ENCODE measurements at regions not wholly inside any gene's neighbourhood (a gene's known extent, or its start where the extent isn't known, plus 50 kb on each side); places are given as distances from the start of the nearest gene placed in this dataset.

- no peak for TF ChIP-seq CTCF (IDR thresholded peaks at IDR 0.05)
- Mint-ChIP-seq H3K9me3 (ENCODE audit: unreplicated experiment) (peaks cover 16% of the 10 kb centered on the region), H3K4me1 (ENCODE audit: unreplicated experiment) (no peaks in the 10 kb centered on the region)
Observed at GRCh38 chr13:111973186-111973585, 93.8 kb upstream of the SOX1 start.

GRCh38 chr13:111973605-111974340 lies 93.2 kb upstream of the SOX1 start:
- H3K9me3 Mint-ChIP-seq (ENCODE audit: unreplicated experiment) = peaks cover 18% of the 10 kb centered on the region
- no peak overlapping the region for H3K27ac Mint-ChIP-seq (ENCODE audit: unreplicated experiment)
- H3K27me3 Mint-ChIP-seq (ENCODE audit: unreplicated experiment) = peaks cover 4% of the 10 kb centered on the region
- no peak for TF ChIP-seq CTCF (IDR thresholded peaks at IDR 0.05)
- DNase-seq (ENCODE audit: extremely low spot score, unreplicated experiment) = no peak
- no peak overlapping the region for H3K4me3 Mint-ChIP-seq (ENCODE audit: unreplicated experiment)
- no peaks in the 10 kb centered on the region for H3K36me3 Mint-ChIP-seq (ENCODE audit: unreplicated experiment)
- no peaks in the 10 kb centered on the region for H3K4me1 Mint-ChIP-seq (ENCODE audit: unreplicated experiment)

More at GRCh38 chr13:111973186-111973585, 93.8 kb upstream of the SOX1 start:
- peaks cover 4% of the 10 kb centered on the region for H3K27me3 Mint-ChIP-seq (ENCODE audit: unreplicated experiment)
- no peak for DNase-seq (ENCODE audit: extremely low spot score, unreplicated experiment)
- H3K36me3 Mint-ChIP-seq (ENCODE audit: unreplicated experiment) = no peaks in the 10 kb centered on the region
- no peak overlapping the region for H3K4me3 Mint-ChIP-seq (ENCODE audit: unreplicated experiment)
- no peak overlapping the region for H3K27ac Mint-ChIP-seq (ENCODE audit: unreplicated experiment)

GRCh38 chr13:111974341-111974640 lies 92.7 kb upstream of the SOX1 start:
- Mint-ChIP-seq H3K4me3 (ENCODE audit: unreplicated experiment) (no peak overlapping the region), H3K9me3 (ENCODE audit: unreplicated experiment) (peaks cover 21% of the 10 kb centered on the region), H3K4me1 (ENCODE audit: unreplicated experiment) (no peaks in the 10 kb centered on the region), H3K27me3 (ENCODE audit: unreplicated experiment) (peaks cover 4% of the 10 kb centered on the region), H3K36me3 (ENCODE audit: unreplicated experiment) (no peaks in the 10 kb centered on the region), H3K27ac (ENCODE audit: unreplicated experiment) (no peak overlapping the region)
- no peak for TF ChIP-seq CTCF (IDR thresholded peaks at IDR 0.05)
- DNase-seq (ENCODE audit: extremely low spot score, unreplicated experiment) = peak; percentile 63

- Mint-ChIP-seq H3K9me3 (ENCODE audit: unreplicated experiment) (peaks cover 24% of the 10 kb centered on the region), H3K36me3 (ENCODE audit: unreplicated experiment) (no peaks in the 10 kb centered on the region), H3K4me3 (ENCODE audit: unreplicated experiment) (no peak overlapping the region), H3K4me1 (ENCODE audit: unreplicated experiment) (no peaks in the 10 kb centered on the region), H3K27ac (ENCODE audit: unreplicated experiment) (no peak overlapping the region), H3K27me3 (ENCODE audit: unreplicated experiment) (peaks cover 4% of the 10 kb centered on the region)
- peak; percentile 82 for DNase-seq (ENCODE audit: extremely low spot score, unreplicated experiment)
- TF ChIP-seq CTCF (IDR thresholded peaks at IDR 0.05) = no peak
Observed at GRCh38 chr13:111975539-111976473, 91.1 kb upstream of the SOX1 start.

All from osteocyte (in vitro differentiated cells).